ENCODE measurements at regions not wholly inside any gene's neighbourhood (a gene's known extent, or its start where the extent isn't known, plus 50 kb on each side); places are given as distances from the start of the nearest gene placed in this dataset.

DNA sequence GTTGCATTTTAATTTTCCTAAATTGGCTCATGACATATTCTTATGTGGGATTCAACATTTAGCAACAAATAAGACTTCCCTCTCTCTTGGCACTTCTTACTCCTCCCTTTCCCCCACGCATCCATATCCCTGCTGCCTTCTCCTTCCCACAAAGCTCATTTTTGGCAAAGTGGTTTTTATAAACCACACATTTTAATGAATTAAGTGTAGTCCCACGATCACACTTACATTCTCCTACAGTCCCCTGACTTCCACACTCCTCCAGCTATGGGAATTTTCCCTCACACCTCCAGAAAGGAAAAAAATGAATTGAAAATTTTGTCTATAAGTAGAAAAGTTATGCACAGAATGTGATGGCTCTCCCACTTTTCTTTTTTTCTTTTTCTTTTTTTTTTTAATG lies 345.0 kb downstream of the CD83 start:
- POLR2A ChIA-PET: no interaction called here
- Mint-ChIP-seq H3K27me3 (ENCODE audit: low read depth) (peaks cover 8% of the 10 kb centered on the region), H3K36me3 (peaks cover 38% of the 10 kb centered on the region), H3K4me1 (peaks cover 15% of the 10 kb centered on the region), H3K27ac (no peak overlapping the region), H3K9me3 (peaks cover 39% of the 10 kb centered on the region), H3K4me3 (no peak overlapping the region)
- ATAC-seq: no peak
- no peak for DNase-seq (ENCODE audit: low spot score)
- CTCF ChIA-PET: interaction anchor here (1.2 kb wide), 1 partner anchor 333 kb away, joined by 3 read pairs; no protein-coding TSS in a partner anchor
- TF ChIP-seq ZNF232 (CRISPR knock-in tag; IDR thresholded peaks at IDR 0.05) (no peak), NR2C2 (CRISPR knock-in tag; IDR thresholded peaks at IDR 0.05) (no peak), ESRRA (CRISPR knock-in tag; IDR thresholded peaks at IDR 0.05; ENCODE audit: borderline replicate concordance) (no peak), GABPB1 (CRISPR knock-in tag; IDR thresholded peaks at IDR 0.05) (no peak), KAT7 (CRISPR knock-in tag; IDR thresholded peaks at IDR 0.05; ENCODE audit: borderline replicate concordance) (no peak), PRRX2 (CRISPR knock-in tag; IDR thresholded peaks at IDR 0.05) (no peak), FOXK1 (CRISPR knock-in tag; IDR thresholded peaks at IDR 0.05) (no peak), ZNF671 (CRISPR knock-in tag; IDR thresholded peaks at IDR 0.05) (no peak), ZNF396 (CRISPR knock-in tag; IDR thresholded peaks at IDR 0.05; ENCODE audit: borderline replicate concordance) (no peak), SP1 (CRISPR knock-in tag; conservative IDR thresholded peaks at IDR 0.05) (no peak), HMGA2 (CRISPR knock-in tag; IDR thresholded peaks at IDR 0.05) (no peak)
- TF ChIP-seq, protein P1, sequence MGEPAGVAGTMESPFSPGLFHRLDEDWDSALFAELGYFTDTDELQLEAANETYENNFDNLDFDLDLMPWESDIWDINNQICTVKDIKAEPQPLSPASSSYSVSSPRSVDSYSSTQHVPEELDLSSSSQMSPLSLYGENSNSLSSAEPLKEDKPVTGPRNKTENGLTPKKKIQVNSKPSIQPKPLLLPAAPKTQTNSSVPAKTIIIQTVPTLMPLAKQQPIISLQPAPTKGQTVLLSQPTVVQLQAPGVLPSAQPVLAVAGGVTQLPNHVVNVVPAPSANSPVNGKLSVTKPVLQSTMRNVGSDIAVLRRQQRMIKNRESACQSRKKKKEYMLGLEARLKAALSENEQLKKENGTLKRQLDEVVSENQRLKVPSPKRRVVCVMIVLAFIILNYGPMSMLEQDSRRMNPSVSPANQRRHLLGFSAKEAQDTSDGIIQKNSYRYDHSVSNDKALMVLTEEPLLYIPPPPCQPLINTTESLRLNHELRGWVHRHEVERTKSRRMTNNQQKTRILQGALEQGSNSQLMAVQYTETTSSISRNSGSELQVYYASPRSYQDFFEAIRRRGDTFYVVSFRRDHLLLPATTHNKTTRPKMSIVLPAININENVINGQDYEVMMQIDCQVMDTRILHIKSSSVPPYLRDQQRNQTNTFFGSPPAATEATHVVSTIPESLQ (CRISPR knock-in tag; IDR thresholded peaks at IDR 0.05): no peak
- TF ChIP-seq, protein P2, sequence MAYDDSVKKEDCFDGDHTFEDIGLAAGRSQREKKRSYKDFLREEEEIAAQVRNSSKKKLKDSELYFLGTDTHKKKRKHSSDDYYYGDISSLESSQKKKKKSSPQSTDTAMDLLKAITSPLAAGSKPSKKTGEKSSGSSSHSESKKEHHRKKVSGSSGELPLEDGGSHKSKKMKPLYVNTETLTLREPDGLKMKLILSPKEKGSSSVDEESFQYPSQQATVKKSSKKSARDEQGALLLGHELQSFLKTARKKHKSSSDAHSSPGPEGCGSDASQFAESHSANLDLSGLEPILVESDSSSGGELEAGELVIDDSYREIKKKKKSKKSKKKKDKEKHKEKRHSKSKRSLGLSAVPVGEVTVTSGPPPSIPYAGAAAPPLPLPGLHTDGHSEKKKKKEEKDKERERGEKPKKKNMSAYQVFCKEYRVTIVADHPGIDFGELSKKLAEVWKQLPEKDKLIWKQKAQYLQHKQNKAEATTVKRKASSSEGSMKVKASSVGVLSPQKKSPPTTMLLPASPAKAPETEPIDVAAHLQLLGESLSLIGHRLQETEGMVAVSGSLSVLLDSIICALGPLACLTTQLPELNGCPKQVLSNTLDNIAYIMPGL (CRISPR knock-in tag; IDR thresholded peaks at IDR 0.05): no peak
- TF ChIP-seq, protein P3, sequence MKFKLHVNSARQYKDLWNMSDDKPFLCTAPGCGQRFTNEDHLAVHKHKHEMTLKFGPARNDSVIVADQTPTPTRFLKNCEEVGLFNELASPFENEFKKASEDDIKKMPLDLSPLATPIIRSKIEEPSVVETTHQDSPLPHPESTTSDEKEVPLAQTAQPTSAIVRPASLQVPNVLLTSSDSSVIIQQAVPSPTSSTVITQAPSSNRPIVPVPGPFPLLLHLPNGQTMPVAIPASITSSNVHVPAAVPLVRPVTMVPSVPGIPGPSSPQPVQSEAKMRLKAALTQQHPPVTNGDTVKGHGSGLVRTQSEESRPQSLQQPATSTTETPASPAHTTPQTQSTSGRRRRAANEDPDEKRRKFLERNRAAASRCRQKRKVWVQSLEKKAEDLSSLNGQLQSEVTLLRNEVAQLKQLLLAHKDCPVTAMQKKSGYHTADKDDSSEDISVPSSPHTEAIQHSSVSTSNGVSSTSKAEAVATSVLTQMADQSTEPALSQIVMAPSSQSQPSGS (CRISPR knock-in tag; IDR thresholded peaks at IDR 0.05; ENCODE audit: borderline replicate concordance, low read depth): no peak
- TF ChIP-seq, protein P4, sequence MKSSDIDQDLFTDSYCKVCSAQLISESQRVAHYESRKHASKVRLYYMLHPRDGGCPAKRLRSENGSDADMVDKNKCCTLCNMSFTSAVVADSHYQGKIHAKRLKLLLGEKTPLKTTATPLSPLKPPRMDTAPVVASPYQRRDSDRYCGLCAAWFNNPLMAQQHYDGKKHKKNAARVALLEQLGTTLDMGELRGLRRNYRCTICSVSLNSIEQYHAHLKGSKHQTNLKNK (CRISPR knock-in tag; IDR thresholded peaks at IDR 0.05): no peak
- TF ChIP-seq, protein P5, sequence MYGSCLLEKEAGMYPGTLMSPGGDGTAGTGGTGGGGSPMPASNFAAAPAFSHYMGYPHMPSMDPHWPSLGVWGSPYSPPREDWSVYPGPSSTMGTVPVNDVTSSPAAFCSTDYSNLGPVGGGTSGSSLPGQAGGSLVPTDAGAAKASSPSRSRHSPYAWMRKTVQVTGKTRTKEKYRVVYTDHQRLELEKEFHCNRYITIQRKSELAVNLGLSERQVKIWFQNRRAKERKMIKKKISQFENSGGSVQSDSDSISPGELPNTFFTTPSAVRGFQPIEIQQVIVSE (CRISPR knock-in tag; IDR thresholded peaks at IDR 0.05; ENCODE audit: borderline replicate concordance): no peak
- TF ChIP-seq, protein P6, sequence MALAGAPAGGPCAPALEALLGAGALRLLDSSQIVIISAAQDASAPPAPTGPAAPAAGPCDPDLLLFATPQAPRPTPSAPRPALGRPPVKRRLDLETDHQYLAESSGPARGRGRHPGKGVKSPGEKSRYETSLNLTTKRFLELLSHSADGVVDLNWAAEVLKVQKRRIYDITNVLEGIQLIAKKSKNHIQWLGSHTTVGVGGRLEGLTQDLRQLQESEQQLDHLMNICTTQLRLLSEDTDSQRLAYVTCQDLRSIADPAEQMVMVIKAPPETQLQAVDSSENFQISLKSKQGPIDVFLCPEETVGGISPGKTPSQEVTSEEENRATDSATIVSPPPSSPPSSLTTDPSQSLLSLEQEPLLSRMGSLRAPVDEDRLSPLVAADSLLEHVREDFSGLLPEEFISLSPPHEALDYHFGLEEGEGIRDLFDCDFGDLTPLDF (CRISPR knock-in tag; IDR thresholded peaks at IDR 0.05): no peak
- TF ChIP-seq, protein P7, sequence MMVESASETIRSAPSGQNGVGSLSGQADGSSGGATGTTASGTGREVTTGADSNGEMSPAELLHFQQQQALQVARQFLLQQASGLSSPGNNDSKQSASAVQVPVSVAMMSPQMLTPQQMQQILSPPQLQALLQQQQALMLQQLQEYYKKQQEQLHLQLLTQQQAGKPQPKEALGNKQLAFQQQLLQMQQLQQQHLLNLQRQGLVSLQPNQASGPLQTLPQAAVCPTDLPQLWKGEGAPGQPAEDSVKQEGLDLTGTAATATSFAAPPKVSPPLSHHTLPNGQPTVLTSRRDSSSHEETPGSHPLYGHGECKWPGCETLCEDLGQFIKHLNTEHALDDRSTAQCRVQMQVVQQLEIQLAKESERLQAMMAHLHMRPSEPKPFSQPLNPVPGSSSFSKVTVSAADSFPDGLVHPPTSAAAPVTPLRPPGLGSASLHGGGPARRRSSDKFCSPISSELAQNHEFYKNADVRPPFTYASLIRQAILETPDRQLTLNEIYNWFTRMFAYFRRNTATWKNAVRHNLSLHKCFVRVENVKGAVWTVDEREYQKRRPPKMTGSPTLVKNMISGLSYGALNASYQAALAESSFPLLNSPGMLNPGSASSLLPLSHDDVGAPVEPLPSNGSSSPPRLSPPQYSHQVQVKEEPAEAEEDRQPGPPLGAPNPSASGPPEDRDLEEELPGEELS (CRISPR knock-in tag; IDR thresholded peaks at IDR 0.05): no peak
- TF ChIP-seq, protein P8, sequence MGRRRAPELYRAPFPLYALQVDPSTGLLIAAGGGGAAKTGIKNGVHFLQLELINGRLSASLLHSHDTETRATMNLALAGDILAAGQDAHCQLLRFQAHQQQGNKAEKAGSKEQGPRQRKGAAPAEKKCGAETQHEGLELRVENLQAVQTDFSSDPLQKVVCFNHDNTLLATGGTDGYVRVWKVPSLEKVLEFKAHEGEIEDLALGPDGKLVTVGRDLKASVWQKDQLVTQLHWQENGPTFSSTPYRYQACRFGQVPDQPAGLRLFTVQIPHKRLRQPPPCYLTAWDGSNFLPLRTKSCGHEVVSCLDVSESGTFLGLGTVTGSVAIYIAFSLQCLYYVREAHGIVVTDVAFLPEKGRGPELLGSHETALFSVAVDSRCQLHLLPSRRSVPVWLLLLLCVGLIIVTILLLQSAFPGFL (CRISPR knock-in tag; IDR thresholded peaks at IDR 0.05; ENCODE audit: borderline replicate concordance): no peak
